KMS-11 (cell line): ENCODE measurements at regions not wholly inside any gene's neighbourhood (a gene's known extent, or its start where the extent isn't known, plus 50 kb on each side); places are given as distances from the start of the nearest gene placed in this dataset.

ENCODE experiments used
- H2AFZ ChIP-seq: fragments of 200-600 bp; sonication (generic); 2 replicates; pipeline ENCODE4 v1.6.1; 2016; ENCODE audit warnings: antibody characterized with exemption, mixed run types, low read depth
- H3K27ac ChIP-seq: fragments of 200-600 bp; sonication (generic); 2 replicates; pipeline ENCODE4 v1.6.1; 2016; ENCODE audit warnings: mild to moderate bottlenecking, mixed run types
- H3K27me3 ChIP-seq: fragments of 200-600 bp; sonication (generic); 2 replicates; pipeline ENCODE4 v1.6.1; 2017; ENCODE audit warnings: mild to moderate bottlenecking, low read depth, mixed run types, moderate library complexity; ENCODE audit not compliant: insufficient read depth
- H3K36me3 ChIP-seq: fragments of 200-600 bp; sonication (generic); 2 replicates; pipeline ENCODE4 v1.6.1; 2017; ENCODE audit warnings: mild to moderate bottlenecking, mixed run types; ENCODE audit not compliant: insufficient read depth
- H3K4me1 ChIP-seq: fragments of 200-600 bp; sonication (generic); 2 replicates; pipeline ENCODE4 v1.6.1; 2016; ENCODE audit warnings: mild to moderate bottlenecking, low read depth, mixed run types; ENCODE audit not compliant: poor library complexity, severe bottlenecking
- H3K4me2 ChIP-seq: fragments of 200-600 bp; sonication (generic); 2 replicates; pipeline ENCODE4 v1.7.0; 2016; ENCODE audit warnings: mild to moderate bottlenecking, mixed run types
- H3K4me3 ChIP-seq: fragments of 200-600 bp; sonication (generic); IDR thresholded peaks from 2 replicates; pipeline ENCODE4 v1.6.1; 2017; ENCODE audit warnings: low read depth, low read length, mixed read lengths; ENCODE audit not compliant: insufficient read depth
- H3K79me2 ChIP-seq: fragments of 200-600 bp; sonication (generic); 2 replicates; pipeline ENCODE4 v1.6.1; 2016; ENCODE audit warnings: low read depth, mixed run types; ENCODE audit not compliant: insufficient read depth
- H3K9ac ChIP-seq: fragments of 200-600 bp; sonication (generic); 2 replicates; pipeline ENCODE4 v1.6.1; 2016; ENCODE audit warnings: mild to moderate bottlenecking, mixed run types
- H4K20me1 ChIP-seq: fragments of 200-600 bp; sonication (generic); 2 replicates; pipeline ENCODE4 v1.6.1; 2016; ENCODE audit warnings: mild to moderate bottlenecking, mixed run types; ENCODE audit not compliant: insufficient read depth
- TF ChIP-seq, protein P1 (sequence below): fragments of 200-600 bp; sonication (generic); conservative IDR thresholded peaks from 2 replicates; pipeline ENCODE4 v1.6.1; 2017; ENCODE audit warnings: low read depth, mild to moderate bottlenecking, antibody characterized with exemption, low read length, moderate library complexity, mixed read lengths

DNA sequence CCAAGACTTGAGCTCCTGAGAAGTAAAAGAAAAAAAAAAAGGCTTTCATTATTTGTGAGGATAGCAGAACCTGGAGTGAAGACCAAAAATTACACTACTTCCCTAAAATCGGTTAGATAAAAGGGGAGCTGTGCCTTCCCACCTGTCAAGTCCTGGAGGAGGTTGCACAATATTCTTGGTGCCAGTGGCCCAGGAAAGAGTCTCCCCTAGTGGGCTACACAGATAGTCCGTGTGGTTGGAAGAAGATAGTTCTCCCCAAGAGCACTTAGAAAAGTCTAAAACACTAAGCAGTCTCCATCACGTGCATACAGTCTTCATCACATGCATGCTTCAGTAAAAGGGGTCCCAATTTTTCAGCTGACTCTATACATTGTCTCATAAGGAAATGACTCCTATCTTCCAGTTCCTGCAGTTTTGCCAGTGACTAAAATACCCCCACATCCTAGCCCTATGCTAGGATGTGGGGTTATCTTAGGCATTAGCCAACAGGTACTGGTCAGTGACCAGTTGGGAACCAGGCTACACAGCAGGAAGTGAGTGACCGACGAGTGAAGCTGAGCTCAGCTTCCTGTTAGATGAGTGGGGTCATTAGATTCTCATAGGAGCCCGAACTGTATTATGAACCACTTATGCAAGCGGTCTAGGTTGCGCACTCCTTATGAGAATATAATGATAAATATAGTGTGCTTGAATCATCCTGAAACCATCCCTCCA, 199.5 kb upstream of the FAM83B start:
- Histone ChIP-seq H3K79me2 (no peaks in the 10 kb centered on the region), H3K4me2 (no peak overlapping the region), H2AFZ (no peak overlapping the region), H3K36me3 (no peaks in the 10 kb centered on the region), H3K9ac (no peak overlapping the region), H4K20me1 (no peaks in the 10 kb centered on the region), H3K27ac (no peak overlapping the region), H3K27me3 (no peaks in the 10 kb centered on the region), H3K4me1 (no peaks in the 10 kb centered on the region), H3K4me3 (no peak overlapping the region)
- TF ChIP-seq, protein P1, sequence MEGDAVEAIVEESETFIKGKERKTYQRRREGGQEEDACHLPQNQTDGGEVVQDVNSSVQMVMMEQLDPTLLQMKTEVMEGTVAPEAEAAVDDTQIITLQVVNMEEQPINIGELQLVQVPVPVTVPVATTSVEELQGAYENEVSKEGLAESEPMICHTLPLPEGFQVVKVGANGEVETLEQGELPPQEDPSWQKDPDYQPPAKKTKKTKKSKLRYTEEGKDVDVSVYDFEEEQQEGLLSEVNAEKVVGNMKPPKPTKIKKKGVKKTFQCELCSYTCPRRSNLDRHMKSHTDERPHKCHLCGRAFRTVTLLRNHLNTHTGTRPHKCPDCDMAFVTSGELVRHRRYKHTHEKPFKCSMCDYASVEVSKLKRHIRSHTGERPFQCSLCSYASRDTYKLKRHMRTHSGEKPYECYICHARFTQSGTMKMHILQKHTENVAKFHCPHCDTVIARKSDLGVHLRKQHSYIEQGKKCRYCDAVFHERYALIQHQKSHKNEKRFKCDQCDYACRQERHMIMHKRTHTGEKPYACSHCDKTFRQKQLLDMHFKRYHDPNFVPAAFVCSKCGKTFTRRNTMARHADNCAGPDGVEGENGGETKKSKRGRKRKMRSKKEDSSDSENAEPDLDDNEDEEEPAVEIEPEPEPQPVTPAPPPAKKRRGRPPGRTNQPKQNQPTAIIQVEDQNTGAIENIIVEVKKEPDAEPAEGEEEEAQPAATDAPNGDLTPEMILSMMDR, result no peak

DNA sequence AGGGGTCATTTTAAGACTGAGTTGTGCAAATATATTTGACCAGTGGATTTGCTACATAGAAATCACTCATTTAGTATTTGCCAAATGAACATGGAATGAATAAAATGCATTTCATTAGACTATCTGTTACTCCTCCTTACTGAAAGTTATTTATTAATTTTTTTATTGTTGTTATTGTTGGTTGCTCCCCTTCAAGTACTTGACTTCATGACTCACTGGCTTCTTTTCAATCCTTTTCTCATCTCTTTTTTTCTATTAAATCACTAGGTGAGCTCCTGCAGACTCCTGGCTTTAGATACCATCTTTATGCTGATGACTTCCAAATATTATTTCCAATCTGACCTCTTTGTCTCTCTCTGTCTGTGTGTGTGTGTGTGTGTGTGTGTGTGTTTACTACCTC, 192.2 kb upstream of the FAM83B start:
- Histone ChIP-seq H3K4me2 (no peak overlapping the region), H3K9ac (no peak overlapping the region), H4K20me1 (no peaks in the 10 kb centered on the region), H3K27me3 (no peaks in the 10 kb centered on the region), H3K4me1 (no peaks in the 10 kb centered on the region), H3K79me2 (no peaks in the 10 kb centered on the region), H3K27ac (no peak overlapping the region), H3K4me3 (no peak overlapping the region), H3K36me3 (no peaks in the 10 kb centered on the region), H2AFZ (no peak overlapping the region)
- TF ChIP-seq, protein P1, result no peak

DNA sequence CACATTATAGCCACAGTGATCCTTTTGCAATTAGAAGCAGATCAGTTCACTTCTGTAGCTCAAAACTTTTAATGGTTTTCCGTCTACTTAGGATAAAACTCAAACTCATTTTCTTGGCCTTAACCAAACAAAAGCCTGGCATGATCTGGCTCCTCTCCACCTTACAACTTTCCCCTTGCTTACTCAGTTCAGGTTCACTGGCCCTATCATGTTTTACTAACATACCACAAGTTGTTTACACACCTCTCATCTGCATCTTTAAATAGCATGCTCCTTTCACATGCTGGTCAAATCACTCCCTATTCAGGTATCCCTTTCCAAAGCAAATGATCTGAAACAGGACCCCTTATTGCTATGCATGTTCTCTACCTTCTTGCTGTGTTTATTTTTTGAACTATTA, 191.4 kb upstream of the FAM83B start:
- Histone ChIP-seq H3K4me3 (no peak overlapping the region), H3K27ac (no peak overlapping the region), H3K4me1 (no peaks in the 10 kb centered on the region), H2AFZ (no peak overlapping the region), H3K27me3 (no peaks in the 10 kb centered on the region), H3K9ac (no peak overlapping the region), H3K79me2 (no peaks in the 10 kb centered on the region), H4K20me1 (no peaks in the 10 kb centered on the region), H3K4me2 (no peak overlapping the region), H3K36me3 (no peaks in the 10 kb centered on the region)
- TF ChIP-seq, protein P1, result no peak

DNA sequence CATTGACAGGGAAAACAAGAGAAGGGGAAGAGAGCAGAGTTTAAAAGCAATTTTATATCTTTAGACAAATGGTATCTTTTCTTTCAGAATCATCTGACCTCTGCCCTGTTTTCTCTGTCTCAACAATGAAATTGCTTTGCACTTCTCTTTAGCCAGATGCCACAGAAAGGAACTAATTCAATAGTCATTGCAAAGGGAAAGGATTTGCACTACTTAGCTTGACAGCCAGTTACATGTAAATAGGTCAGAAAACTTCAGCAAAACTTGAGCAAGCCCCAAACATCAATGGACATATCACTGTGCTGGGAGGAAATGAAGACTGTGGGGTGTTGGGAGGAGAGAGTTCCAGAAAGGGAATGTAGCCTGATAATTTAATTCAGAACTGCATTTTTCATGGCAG, 181.3 kb upstream of the FAM83B start:
- no peaks in the 10 kb centered on the region for H3K36me3 ChIP-seq
- H3K9ac ChIP-seq, result no peak overlapping the region
- no peak overlapping the region for H3K4me2 ChIP-seq
- TF ChIP-seq, protein P1, result no peak
- no peaks in the 10 kb centered on the region for H3K4me1 ChIP-seq
- no peaks in the 10 kb centered on the region for H3K27me3 ChIP-seq
- no peaks in the 10 kb centered on the region for H3K79me2 ChIP-seq
- no peak overlapping the region for H3K27ac ChIP-seq
- H3K4me3 ChIP-seq, result no peak overlapping the region
- H4K20me1 ChIP-seq, result no peaks in the 10 kb centered on the region
- no peak overlapping the region for H2AFZ ChIP-seq
